Activated CD8-positive, alpha-beta T cell treated with anti-CD3 and anti-CD28 coated beads for 36 hours (primary cell): ENCODE measurements at regions not wholly inside any gene's neighbourhood (a gene's known extent, or its start where the extent isn't known, plus 50 kb on each side); places are given as distances from the start of the nearest gene placed in this dataset.

Experiments
- ATAC-seq: fragments of 200-7000 bp; cut with Tn5 transposase; one replicate; pipeline ENCODE4 v1.10.0; 2021; ENCODE audit warnings: mild to moderate bottlenecking, moderate library complexity
- CTCF ChIA-PET: fragments of 350-600 bp; sonication (Branson Sonifier 250); formaldehyde crosslinking; loops from one replicate; lab custom pipeline; 2021; ENCODE audit warnings: antibody characterized with exemption; lab: Charles Lee
- POLR2A ChIA-PET: fragments of 350-600 bp; sonication (Branson Sonifier 250); formaldehyde crosslinking; loops from one replicate; lab custom pipeline; 2021; ENCODE audit warnings: antibody characterized with exemption; lab: Charles Lee
- DNase-seq: peaks from one replicate; pipeline ENCODE4 v3.0.0-alpha.2; 2020
- H3K27ac Mint-ChIP-seq: one replicate; pipeline ENCODE4 v1.8.0; 2021; ENCODE audit warnings: mild to moderate bottlenecking, mixed read lengths
- H3K27me3 Mint-ChIP-seq: one replicate; pipeline ENCODE4 v1.8.0; 2021; ENCODE audit warnings: mixed read lengths
- H3K36me3 Mint-ChIP-seq: one replicate; pipeline ENCODE4 v1.8.0; 2021; ENCODE audit warnings: low read depth, mixed read lengths
- H3K4me1 Mint-ChIP-seq: one replicate; pipeline ENCODE4 v1.8.0; 2021; ENCODE audit warnings: low read depth, mixed read lengths
- H3K4me3 Mint-ChIP-seq: one replicate; pipeline ENCODE4 v1.8.0; 2021; ENCODE audit warnings: mild to moderate bottlenecking, moderate library complexity, mixed read lengths
- H3K9me3 Mint-ChIP-seq: one replicate; pipeline ENCODE4 v1.8.0; 2021; ENCODE audit warnings: mixed read lengths
- CTCF ChIP-seq: fragments of 200-600 bp; IDR thresholded peaks from one replicate; pipeline ENCODE4 v1.8.0; 2022; ENCODE audit warnings: antibody characterized with exemption, mild to moderate bottlenecking
- intact Hi-C: fragments of 100-400 bp; cut with micrococcal nuclease; formaldehyde crosslinking; loops from one replicate; pipeline ENCODE4 v1.10.0; 2022

GRCh38 chr10:28411136-28411460 lies 108.2 kb upstream of the MPP7 start:
- peaks cover 12% of the 10 kb centered on the region for H3K4me1 Mint-ChIP-seq
- no peak for TF ChIP-seq CTCF
- ATAC-seq: no peak
- POLR2A ChIA-PET: interaction anchor here (1.3 kb wide), 1 partner anchor 9 kb away, joined by 4 read pairs; no protein-coding TSS in a partner anchor
- no peak overlapping the region for H3K4me3 Mint-ChIP-seq
- CTCF ChIA-PET: interaction anchor here (2.9 to 6.4 kb wide), 2 partner anchors 18 to 30 kb away, joined by 10 to 40 read pairs; no protein-coding TSS in a partner anchor
- DNase-seq: no peak
- peaks cover 2% of the 10 kb centered on the region for H3K9me3 Mint-ChIP-seq
- H3K27ac Mint-ChIP-seq: no peak overlapping the region
- H3K27me3 Mint-ChIP-seq: peaks cover 8% of the 10 kb centered on the region
- H3K36me3 Mint-ChIP-seq: no peaks in the 10 kb centered on the region
- intact Hi-C loops: no loop called here

GRCh38 chr10:28411648-28412047 lies 108.8 kb upstream of the MPP7 start:
- peak; percentile 87 for ATAC-seq
- CTCF ChIA-PET: interaction anchor here (6.4 kb wide), 1 partner anchor 18 kb away, joined by 40 read pairs; no protein-coding TSS in a partner anchor
- POLR2A ChIA-PET: interaction anchor here (1.3 kb wide), 1 partner anchor 10 kb away, joined by 4 read pairs; no protein-coding TSS in a partner anchor
- Mint-ChIP-seq H3K4me3 (no peak overlapping the region), H3K27ac (no peak overlapping the region), H3K36me3 (no peaks in the 10 kb centered on the region), H3K27me3 (peaks cover 8% of the 10 kb centered on the region), H3K4me1 (peaks cover 12% of the 10 kb centered on the region), H3K9me3 (peaks cover 2% of the 10 kb centered on the region)
- peak; percentile 55 for DNase-seq
- no peak for TF ChIP-seq CTCF
- intact Hi-C loops: no loop called here

- DNase-seq: no peak
- Mint-ChIP-seq H3K27ac (no peak overlapping the region), H3K36me3 (no peaks in the 10 kb centered on the region), H3K9me3 (peaks cover 2% of the 10 kb centered on the region), H3K4me3 (no peak overlapping the region), H3K27me3 (peaks cover 2% of the 10 kb centered on the region), H3K4me1 (no peaks in the 10 kb centered on the region)
- ATAC-seq: no peak
- TF ChIP-seq CTCF: no peak
- CTCF ChIA-PET: interaction anchor here (3.4 kb wide), 1 partner anchor 13 kb away, joined by 10 read pairs; no protein-coding TSS in a partner anchor
- POLR2A ChIA-PET: no interaction called here
- intact Hi-C loops: no loop called here
These were observed 114.8 kb upstream of the WAC start for GRCh38 chr10:28418069-28418468.

GRCh38 chr10:28425422-28425821 lies 107.5 kb upstream of the WAC start:
- intact Hi-C loops: no loop called here
- no peaks in the 10 kb centered on the region for H3K4me1 Mint-ChIP-seq
- POLR2A ChIA-PET: no interaction called here
- no peaks in the 10 kb centered on the region for H3K9me3 Mint-ChIP-seq
- TF ChIP-seq CTCF: no peak
- no peaks in the 10 kb centered on the region for H3K27me3 Mint-ChIP-seq
- CTCF ChIA-PET: interaction anchor here (1.1 to 1.5 kb wide), 3 partner anchors 12 to 203 kb away, joined by 3 to 4 read pairs (median 3); no protein-coding TSS in a partner anchor
- DNase-seq (no peak), ATAC-seq (no peak)
- H3K36me3 Mint-ChIP-seq: no peaks in the 10 kb centered on the region
- no peak overlapping the region for H3K27ac Mint-ChIP-seq
- no peak overlapping the region for H3K4me3 Mint-ChIP-seq

- H3K4me3 Mint-ChIP-seq: no peak overlapping the region
- no peaks in the 10 kb centered on the region for H3K27me3 Mint-ChIP-seq
- ChIA-PET POLR2A (no interaction called here), CTCF (interaction anchor here (1.1 to 1.5 kb wide), 2 partner anchors 11 to 202 kb away, joined by 3 read pairs; no protein-coding TSS in a partner anchor)
- TF ChIP-seq CTCF: no peak
- no peaks in the 10 kb centered on the region for H3K4me1 Mint-ChIP-seq
- no peaks in the 10 kb centered on the region for H3K9me3 Mint-ChIP-seq
- intact Hi-C loops: no loop called here
- no peak for DNase-seq
- ATAC-seq: no peak
- no peak overlapping the region for H3K27ac Mint-ChIP-seq
- H3K36me3 Mint-ChIP-seq: no peaks in the 10 kb centered on the region
These were observed 106.3 kb upstream of the WAC start for GRCh38 chr10:28426392-28427159.
